CD14-positive monocyte (primary cell): ENCODE measurements at regions not wholly inside any gene's neighbourhood (a gene's known extent, or its start where the extent isn't known, plus 50 kb on each side); places are given as distances from the start of the nearest gene placed in this dataset.

Experiments
- DNase-seq, 3 donors: peaks; one replicate each; pipeline ENCODE4 v3.0.0-alpha.2; 2011 to 2022
- H2AFZ ChIP-seq: 2 replicates; pipeline ENCODE4 v1.6.0; 2012; ENCODE audit warnings: mild to moderate bottlenecking, low read depth, low read length, inconsistent platforms; ENCODE audit not compliant: insufficient read depth, poor library complexity, severe bottlenecking
- H3K27ac ChIP-seq, 2 donors: 1 replicate in 1 of 2; 2 replicates in 1 of 2; pipeline ENCODE4 v1.5.1; 2012 to 2013; ENCODE audit warnings: low read length in 2 of 2, control low read depth in 1 of 2, inconsistent platforms in 1 of 2, low read depth in 1 of 2, mild to moderate bottlenecking in 1 of 2
- H3K27me3 ChIP-seq, 2 donors: one replicate each; pipeline versions ENCODE4 v1.6.0 to v1.6.1; 2011 to 2013; ENCODE audit warnings: low read length in 2 of 2; ENCODE audit not compliant: control insufficient read depth in 2 of 2, insufficient read depth in 2 of 2
- H3K36me3 ChIP-seq, 2 donors: replicated peaks in 1 of 2; 1 replicate in 1 of 2; 2 replicates in 1 of 2; pipeline versions ENCODE4 v1.5.1 to v1.6.1; 2012 to 2013; ENCODE audit warnings: low read length in 2 of 2, control low read depth in 1 of 2, inconsistent platforms in 1 of 2, mild to moderate bottlenecking in 1 of 2; ENCODE audit not compliant: insufficient read depth in 2 of 2, control insufficient read depth in 1 of 2
- H3K4me1 ChIP-seq, 2 donors: 1 replicate in 1 of 2; 2 replicates in 1 of 2; pipeline versions ENCODE4 v1.5.1 to v1.6.1; 2012 to 2013; ENCODE audit warnings: low read length in 2 of 2, control low read depth in 1 of 2, inconsistent platforms in 1 of 2, mild to moderate bottlenecking in 1 of 2, moderate library complexity in 1 of 2; ENCODE audit not compliant: insufficient read depth in 2 of 2, control insufficient read depth in 1 of 2
- H3K4me2 ChIP-seq: replicated peaks from 2 replicates; pipeline ENCODE3; 2012; ENCODE audit warnings: low read length, moderate library complexity, mild to moderate bottlenecking; ENCODE audit not compliant: poor library complexity, severe bottlenecking; ENCODE audit errors: extremely low read depth
- H3K4me3 ChIP-seq, 3 experiments: fragments of 200-600 bp in 1 of 3; sonication (generic) in 1 of 3; replicated peaks in 1 of 3; 1 replicate in 2 of 3; 2 replicates in 1 of 3; pipeline ENCODE4 v1.5.1; 2011 to 2013; ENCODE audit warnings: low read length in 3 of 3, mild to moderate bottlenecking in 3 of 3, control low read depth in 2 of 3, low read depth in 2 of 3, inconsistent platforms in 1 of 3, moderate library complexity in 1 of 3
- H3K79me2 ChIP-seq: 2 replicates; pipeline ENCODE4 v1.6.0; 2012; ENCODE audit warnings: mild to moderate bottlenecking, control low read depth, inconsistent platforms, low read length, moderate library complexity; ENCODE audit not compliant: insufficient read depth
- H3K9ac ChIP-seq: 2 replicates; pipeline ENCODE4 v1.6.0; 2017; ENCODE audit warnings: low read length, mild to moderate bottlenecking; ENCODE audit not compliant: insufficient read depth, poor library complexity, severe bottlenecking
- H3K9me3 ChIP-seq, 2 donors: replicated peaks in 1 of 2; 1 replicate in 1 of 2; 2 replicates in 1 of 2; pipeline versions ENCODE4 v1.5.1 to v1.6.1; 2012 to 2013; ENCODE audit warnings: low read length in 2 of 2, control low read depth in 1 of 2; ENCODE audit not compliant: control insufficient read depth in 1 of 2, insufficient read depth in 1 of 2
- H4K20me1 ChIP-seq: 2 replicates; pipeline ENCODE4 v1.6.0; 2012; ENCODE audit warnings: mild to moderate bottlenecking, low read length, control low read depth, moderate library complexity; ENCODE audit not compliant: insufficient read depth
- H3K27ac Mint-ChIP-seq, 7 donors: one replicate each; pipeline ENCODE4 v1.8.0; 2020; ENCODE audit warnings: mild to moderate bottlenecking in 7 of 7, mixed read lengths in 7 of 7, moderate library complexity in 6 of 7, inconsistent platforms in 2 of 7
- H3K27me3 Mint-ChIP-seq, 3 donors: one replicate each; pipeline ENCODE4 v1.8.0; 2021 to 2022; ENCODE audit warnings: low read depth in 3 of 3, mild to moderate bottlenecking in 3 of 3, mixed read lengths in 3 of 3, moderate library complexity in 3 of 3, inconsistent platforms in 1 of 3
- H3K36me3 Mint-ChIP-seq, 2 donors: one replicate each; pipeline ENCODE4 v1.8.0; 2020; ENCODE audit warnings: mixed read lengths in 2 of 2, inconsistent platforms in 1 of 2, mild to moderate bottlenecking in 1 of 2
- H3K4me1 Mint-ChIP-seq: one replicate; pipeline ENCODE4 v1.8.0; 2020; ENCODE audit warnings: mild to moderate bottlenecking, mixed read lengths
- H3K4me3 Mint-ChIP-seq, 2 donors: one replicate each; pipeline ENCODE4 v1.8.0; 2020; ENCODE audit warnings: mild to moderate bottlenecking in 2 of 2, mixed read lengths in 2 of 2, moderate library complexity in 1 of 2
- H3K9me3 Mint-ChIP-seq, 7 donors: one replicate each; pipeline ENCODE4 v1.8.0; 2020 to 2022; ENCODE audit warnings: mixed read lengths in 7 of 7, mild to moderate bottlenecking in 6 of 7, moderate library complexity in 6 of 7, inconsistent platforms in 2 of 7
- CTCF ChIP-seq: fragments of 200-600 bp; IDR thresholded peaks from one replicate; pipeline ENCODE4 v1.8.0; 2022; ENCODE audit warnings: antibody characterized with exemption, mild to moderate bottlenecking
- WGBS: methylation state at CpG from one replicate; pipeline ENCODE4 v1.1.5; 2013; ENCODE audit warnings: missing lambda C conversion rate; ENCODE audit not compliant: insufficient coverage; 5-methylcytosine and 5-hydroxymethylcytosine counted together
- intact Hi-C, 2 donors: fragments of 100-400 bp; cut with micrococcal nuclease; formaldehyde crosslinking; loops; one replicate each; pipeline versions ENCODE4 v1.15.0 to v1.15.1; 2023

- Histone ChIP-seq H3K27ac (no peak overlapping the region), H3K9me3 (peaks cover 0 to 8% of the 10 kb centered on the region in 2 donors), H3K4me2 (no peak overlapping the region), H3K36me3 (no peaks in the 10 kb centered on the region), H2AFZ (no peak overlapping the region), H3K9ac (no peak overlapping the region), H3K27me3 (no peaks in the 10 kb centered on the region), H3K4me3 (no peak overlapping the region), H3K79me2 (no peaks in the 10 kb centered on the region), H4K20me1 (no peaks in the 10 kb centered on the region), H3K4me1 (no peaks in the 10 kb centered on the region)
- H3K27ac Mint-ChIP-seq: no peak overlapping the region
- no peak for TF ChIP-seq CTCF
- no peak for DNase-seq
- H3K27me3 Mint-ChIP-seq: peaks cover 0 to 2% (median 0%) of the 10 kb centered on the region in 3 donors
- intact Hi-C loops: no loop called here
- H3K9me3 Mint-ChIP-seq: peaks cover 11 to 23% (median 13%) of the 10 kb centered on the region in 7 donors
- H3K36me3 Mint-ChIP-seq: no peaks in the 10 kb centered on the region
- 93% methylated on average over 2 of the region's 4 CpGs for WGBS
- H3K4me3 Mint-ChIP-seq: no peak overlapping the region
- no peaks in the 10 kb centered on the region for H3K4me1 Mint-ChIP-seq
Measured at GRCh38 chr4:13765539-13765938, 138.0 kb upstream of the BOD1L1 start.

- Histone ChIP-seq H3K4me1 (no peaks in the 10 kb centered on the region), H2AFZ (no peak overlapping the region), H3K9me3 (peaks cover 0 to 5% of the 10 kb centered on the region in 2 donors), H3K9ac (no peak overlapping the region), H4K20me1 (no peaks in the 10 kb centered on the region), H3K27me3 (no peaks in the 10 kb centered on the region), H3K27ac (no peak overlapping the region), H3K4me2 (no peak overlapping the region), H3K4me3 (no peak overlapping the region), H3K36me3 (no peaks in the 10 kb centered on the region), H3K79me2 (no peaks in the 10 kb centered on the region)
- Mint-ChIP-seq H3K27ac (no peak overlapping the region), H3K27me3 (peaks cover 0 to 2% (median 0%) of the 10 kb centered on the region in 3 donors), H3K36me3 (no peaks in the 10 kb centered on the region), H3K4me3 (no peak overlapping the region), H3K9me3 (peaks cover 6 to 28% (median 19%) of the 10 kb centered on the region in 7 donors), H3K4me1 (no peaks in the 10 kb centered on the region)
- intact Hi-C loops: no loop called here
- WGBS: 93% methylated on average over 3 of the region's 11 CpGs
- DNase-seq: no peak
- no peak for TF ChIP-seq CTCF
Measured at GRCh38 chr4:13766761-13767540, 139.4 kb upstream of the BOD1L1 start.
